Stimulated activated naive CD8-positive, alpha-beta T cell treated with anti-CD3 and anti-CD28 coated beads, Interleukin-15, amount 100 ng/mL, for 72 hours (primary cell): ENCODE measurements at regions not wholly inside any gene's neighbourhood (a gene's known extent, or its start where the extent isn't known, plus 50 kb on each side); places are given as distances from the start of the nearest gene placed in this dataset.
A peak's percentile ranks its signal among the peaks of the same experiment; 100 is the strongest.

Source experiments
- ATAC-seq: fragments of 150-1000 bp; cut with Tn5 transposase; 2 replicates; pipeline ENCODE4 v1.10.0; 2021; ENCODE audit warnings: mild to moderate bottlenecking, moderate library complexity
- DNase-seq, 2 donors: peaks; one replicate each; pipeline ENCODE4 v3.0.0; 2021 to 2022
- H3K27ac Mint-ChIP-seq, 2 donors: one replicate each; pipeline ENCODE4 v1.8.0; 2022; ENCODE audit warnings: mild to moderate bottlenecking in 2 of 2, mixed read lengths in 2 of 2, moderate library complexity in 2 of 2
- H3K27me3 Mint-ChIP-seq: one replicate; pipeline ENCODE4 v1.8.0; 2022; ENCODE audit warnings: mixed read lengths
- H3K4me1 Mint-ChIP-seq: one replicate; pipeline ENCODE4 v1.8.0; 2022; ENCODE audit warnings: mild to moderate bottlenecking, mixed read lengths
- H3K4me3 Mint-ChIP-seq, 2 donors: one replicate each; pipeline ENCODE4 v1.8.0; 2022; ENCODE audit warnings: mild to moderate bottlenecking in 2 of 2, mixed read lengths in 2 of 2, moderate library complexity in 1 of 2
- H3K9me3 Mint-ChIP-seq, 2 donors: one replicate each; pipeline ENCODE4 v1.8.0; 2022; ENCODE audit warnings: mixed read lengths in 2 of 2

GRCh38 chr14:101010293-101010692 is 106.8 kb upstream of the RTL1 start:
- Mint-ChIP-seq H3K9me3 (peaks cover 8 to 18% of the 10 kb centered on the region in 2 donors), H3K27me3 (peaks cover 23% of the 10 kb centered on the region), H3K27ac (no peak overlapping the region), H3K4me1 (no peaks in the 10 kb centered on the region), H3K4me3 (no peak overlapping the region)
- ATAC-seq (no peak), DNase-seq (no peak)

GRCh38 chr14:101010835-101011234 is 107.3 kb upstream of the RTL1 start:
- Mint-ChIP-seq H3K4me1 (no peaks in the 10 kb centered on the region), H3K9me3 (peaks cover 8 to 18% of the 10 kb centered on the region in 2 donors), H3K27me3 (peaks cover 17% of the 10 kb centered on the region), H3K4me3 (no peak overlapping the region), H3K27ac (no peak overlapping the region)
- DNase-seq (no peak), ATAC-seq (no peak)

GRCh38 chr14:101017209-101017608 is 113.7 kb upstream of the RTL1 start:
- Mint-ChIP-seq H3K9me3 (peaks cover 7 to 24% of the 10 kb centered on the region in 2 donors), H3K4me3 (no peak overlapping the region), H3K27ac (no peak overlapping the region), H3K27me3 (peaks cover 6% of the 10 kb centered on the region), H3K4me1 (no peaks in the 10 kb centered on the region)
- ATAC-seq (no peak), DNase-seq (no peak)

- no peak for ATAC-seq
- H3K27ac Mint-ChIP-seq, result no peak overlapping the region
- H3K27me3 Mint-ChIP-seq, result peaks cover 6% of the 10 kb centered on the region
- H3K4me1 Mint-ChIP-seq, result no peaks in the 10 kb centered on the region
- peaks cover 0 to 16% of the 10 kb centered on the region in 2 donors for H3K9me3 Mint-ChIP-seq
- H3K4me3 Mint-ChIP-seq, result no peak overlapping the region
- no peak for DNase-seq
Measured at GRCh38 chr14:101017806-101018560, 114.5 kb upstream of the RTL1 start.

DNA sequence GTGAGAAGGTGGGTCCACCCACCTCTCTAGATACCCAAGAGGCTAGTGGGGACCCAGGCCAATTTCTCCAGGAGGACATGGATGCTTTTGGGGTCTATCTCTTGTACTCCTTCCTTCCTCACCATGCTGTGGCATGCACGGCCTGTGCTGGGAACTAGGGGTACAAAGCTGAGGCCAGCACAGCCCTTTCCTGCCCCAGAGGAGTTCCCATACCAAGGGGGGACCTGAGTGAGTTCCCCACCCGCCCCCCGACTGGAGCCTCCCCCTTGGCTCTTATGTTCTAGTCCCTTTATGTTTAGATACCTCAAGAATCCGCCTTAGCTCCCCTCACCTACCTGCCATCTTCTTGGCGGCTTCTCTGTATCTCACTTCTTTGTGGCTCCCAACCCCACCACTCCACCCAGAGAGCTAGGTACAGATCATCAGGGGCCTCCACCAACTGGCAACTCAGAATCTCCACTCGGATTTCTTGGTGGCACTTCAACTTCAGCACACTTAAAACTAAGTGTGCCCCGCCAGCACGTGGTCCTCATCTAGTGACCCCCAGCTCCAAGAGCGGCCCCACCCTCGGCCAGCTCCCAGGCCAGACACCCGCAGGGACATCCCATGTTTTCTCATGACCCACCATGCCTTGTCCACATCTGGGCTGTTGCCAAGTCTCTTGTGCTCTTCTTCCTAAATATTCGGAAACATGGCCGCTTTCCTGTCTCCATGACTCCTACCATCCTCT is 115.2 kb upstream of the RTL1 start:
- ATAC-seq (no peak), DNase-seq (no peak)
- H3K4me3 Mint-ChIP-seq, result no peak overlapping the region
- peaks cover 0 to 16% of the 10 kb centered on the region in 2 donors for H3K9me3 Mint-ChIP-seq
- H3K27ac Mint-ChIP-seq, result peak overlapping the region in 1 of 2 donors; percentile 42
- peaks cover 6% of the 10 kb centered on the region for H3K27me3 Mint-ChIP-seq
- H3K4me1 Mint-ChIP-seq, result no peaks in the 10 kb centered on the region

DNA sequence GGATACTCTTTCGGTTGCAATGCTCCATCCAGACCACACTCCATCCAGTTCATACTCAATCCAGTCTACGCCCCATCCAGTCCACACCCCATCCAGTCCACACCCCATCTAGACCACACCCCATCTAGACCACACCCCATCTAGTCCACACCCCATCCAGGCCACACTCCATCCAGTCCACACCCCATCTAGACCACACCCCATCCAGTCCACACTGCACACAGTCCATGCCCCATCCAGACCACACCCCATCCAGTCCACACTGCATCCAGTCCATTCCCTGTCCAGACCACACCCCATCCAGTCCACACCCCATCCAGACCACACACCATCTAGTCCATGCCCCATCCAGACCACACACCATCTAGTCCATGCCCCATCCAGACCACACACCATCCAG is 116.0 kb upstream of the RTL1 start:
- H3K4me3 Mint-ChIP-seq, result no peak overlapping the region
- H3K27me3 Mint-ChIP-seq, result peaks cover 6% of the 10 kb centered on the region
- H3K9me3 Mint-ChIP-seq, result peaks cover 0 to 16% of the 10 kb centered on the region in 2 donors
- ATAC-seq (peak; percentile 15), DNase-seq (no peak)
- H3K4me1 Mint-ChIP-seq, result no peaks in the 10 kb centered on the region
- no peak overlapping the region for H3K27ac Mint-ChIP-seq

- no peaks in the 10 kb centered on the region for H3K4me1 Mint-ChIP-seq
- peak; percentile 35 for ATAC-seq
- peaks cover 0 to 16% of the 10 kb centered on the region in 2 donors for H3K9me3 Mint-ChIP-seq
- no peak overlapping the region for H3K4me3 Mint-ChIP-seq
- no peak overlapping the region for H3K27ac Mint-ChIP-seq
- peaks cover 6% of the 10 kb centered on the region for H3K27me3 Mint-ChIP-seq
- no peak for DNase-seq
Measured at GRCh38 chr14:101019990-101020710, 116.6 kb upstream of the RTL1 start.

GRCh38 chr14:101020834-101021370 is 117.4 kb upstream of the RTL1 start:
- Mint-ChIP-seq H3K4me3 (no peak overlapping the region), H3K27ac (no peak overlapping the region), H3K9me3 (peaks cover 0 to 16% of the 10 kb centered on the region in 2 donors), H3K4me1 (no peaks in the 10 kb centered on the region), H3K27me3 (peaks cover 6% of the 10 kb centered on the region)
- no peak for ATAC-seq
- DNase-seq, result no peak

GRCh38 chr14:101022121-101022520 is 118.6 kb upstream of the RTL1 start:
- H3K27ac Mint-ChIP-seq, result no peak overlapping the region
- no peaks in the 10 kb centered on the region for H3K4me1 Mint-ChIP-seq
- H3K27me3 Mint-ChIP-seq, result peaks cover 6% of the 10 kb centered on the region
- H3K4me3 Mint-ChIP-seq, result no peak overlapping the region
- DNase-seq, result no peak
- ATAC-seq, result no peak
- peaks cover 0 to 16% of the 10 kb centered on the region in 2 donors for H3K9me3 Mint-ChIP-seq

GRCh38 chr14:101022916-101023435 is 119.5 kb upstream of the RTL1 start:
- no peak overlapping the region for H3K4me3 Mint-ChIP-seq
- peaks cover 6% of the 10 kb centered on the region for H3K27me3 Mint-ChIP-seq
- no peak overlapping the region for H3K27ac Mint-ChIP-seq
- H3K4me1 Mint-ChIP-seq, result no peaks in the 10 kb centered on the region
- DNase-seq (no peak), ATAC-seq (no peak)
- peaks cover 0 to 16% of the 10 kb centered on the region in 2 donors for H3K9me3 Mint-ChIP-seq

GRCh38 chr14:101024686-101025085 is 121.2 kb upstream of the RTL1 start:
- H3K9me3 Mint-ChIP-seq, result peaks cover 0 to 12% of the 10 kb centered on the region in 2 donors
- H3K4me3 Mint-ChIP-seq, result no peak overlapping the region
- DNase-seq (no peak), ATAC-seq (no peak)
- no peaks in the 10 kb centered on the region for H3K4me1 Mint-ChIP-seq
- no peak overlapping the region for H3K27ac Mint-ChIP-seq
- no peaks in the 10 kb centered on the region for H3K27me3 Mint-ChIP-seq

DNA sequence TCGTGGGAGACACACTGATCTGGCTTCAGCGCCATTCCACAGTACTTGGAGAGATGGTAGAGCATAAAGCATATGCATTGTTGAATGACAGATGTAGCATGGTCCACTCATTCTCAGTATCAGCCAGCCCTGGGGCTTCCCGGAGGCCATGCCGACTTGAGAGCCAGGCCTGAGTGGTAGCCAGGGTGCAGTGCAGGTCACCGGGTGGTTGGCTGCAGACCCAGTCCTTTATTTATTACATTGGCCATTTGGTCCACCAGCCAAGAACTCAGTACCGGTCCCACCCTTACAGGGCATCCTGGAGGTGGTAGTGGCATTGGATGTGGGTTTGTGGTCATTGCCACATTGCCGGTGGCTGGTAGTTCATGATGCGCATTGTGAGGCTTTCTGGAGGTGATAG is 121.6 kb upstream of the RTL1 start:
- Mint-ChIP-seq H3K9me3 (peaks cover 0 to 8% of the 10 kb centered on the region in 2 donors), H3K4me3 (no peak overlapping the region)

GRCh38 chr14:101025696-101026095 is 122.2 kb upstream of the RTL1 start:
- H3K9me3 Mint-ChIP-seq, result peaks cover 0 to 2% of the 10 kb centered on the region in 2 donors
- ATAC-seq (no peak), DNase-seq (no peak)
- H3K4me3 Mint-ChIP-seq, result no peak overlapping the region
- no peaks in the 10 kb centered on the region for H3K4me1 Mint-ChIP-seq
- no peak overlapping the region for H3K27ac Mint-ChIP-seq
- H3K27me3 Mint-ChIP-seq, result no peaks in the 10 kb centered on the region

More for the DNA sequence above, 121.6 kb upstream of the RTL1 start:
- Mint-ChIP-seq H3K4me1 (no peaks in the 10 kb centered on the region), H3K27ac (no peak overlapping the region), H3K27me3 (no peaks in the 10 kb centered on the region)
- DNase-seq (no peak), ATAC-seq (no peak)

- Mint-ChIP-seq H3K4me3 (no peak overlapping the region), H3K9me3 (no peaks in the 10 kb centered on the region), H3K27me3 (no peaks in the 10 kb centered on the region), H3K27ac (no peak overlapping the region), H3K4me1 (no peaks in the 10 kb centered on the region)
- no peak for ATAC-seq
- DNase-seq, result no peak
Measured at GRCh38 chr14:101026341-101026740, 122.8 kb upstream of the RTL1 start.

DNA sequence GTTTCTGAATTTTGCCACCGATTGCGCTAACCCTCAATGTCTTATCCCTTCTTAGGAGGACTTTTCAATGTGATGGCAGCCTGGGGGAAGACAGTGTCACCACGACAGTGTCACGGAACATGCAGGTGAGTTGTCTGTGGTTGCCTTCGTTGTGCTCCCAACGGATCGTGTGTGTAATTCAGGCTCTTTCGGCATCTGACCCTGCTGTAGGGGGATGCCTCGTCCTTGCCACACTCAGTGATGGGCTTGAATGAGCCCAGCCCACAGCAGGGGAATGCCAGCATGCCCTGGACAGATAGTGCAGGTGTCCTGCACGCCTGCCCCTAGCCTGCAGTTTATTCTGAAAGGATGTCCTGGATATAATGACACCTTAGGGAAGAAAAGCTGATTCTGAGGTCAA is 123.8 kb upstream of the RTL1 start:
- no peak overlapping the region for H3K4me3 Mint-ChIP-seq
- H3K4me1 Mint-ChIP-seq, result no peaks in the 10 kb centered on the region
- no peaks in the 10 kb centered on the region for H3K9me3 Mint-ChIP-seq
- DNase-seq, result no peak
- no peak overlapping the region for H3K27ac Mint-ChIP-seq
- no peak for ATAC-seq
- H3K27me3 Mint-ChIP-seq, result no peaks in the 10 kb centered on the region
